ENCODE measurements at regions not wholly inside any gene's neighbourhood (a gene's known extent, or its start where the extent isn't known, plus 50 kb on each side); places are given as distances from the start of the nearest gene placed in this dataset.

DNA sequence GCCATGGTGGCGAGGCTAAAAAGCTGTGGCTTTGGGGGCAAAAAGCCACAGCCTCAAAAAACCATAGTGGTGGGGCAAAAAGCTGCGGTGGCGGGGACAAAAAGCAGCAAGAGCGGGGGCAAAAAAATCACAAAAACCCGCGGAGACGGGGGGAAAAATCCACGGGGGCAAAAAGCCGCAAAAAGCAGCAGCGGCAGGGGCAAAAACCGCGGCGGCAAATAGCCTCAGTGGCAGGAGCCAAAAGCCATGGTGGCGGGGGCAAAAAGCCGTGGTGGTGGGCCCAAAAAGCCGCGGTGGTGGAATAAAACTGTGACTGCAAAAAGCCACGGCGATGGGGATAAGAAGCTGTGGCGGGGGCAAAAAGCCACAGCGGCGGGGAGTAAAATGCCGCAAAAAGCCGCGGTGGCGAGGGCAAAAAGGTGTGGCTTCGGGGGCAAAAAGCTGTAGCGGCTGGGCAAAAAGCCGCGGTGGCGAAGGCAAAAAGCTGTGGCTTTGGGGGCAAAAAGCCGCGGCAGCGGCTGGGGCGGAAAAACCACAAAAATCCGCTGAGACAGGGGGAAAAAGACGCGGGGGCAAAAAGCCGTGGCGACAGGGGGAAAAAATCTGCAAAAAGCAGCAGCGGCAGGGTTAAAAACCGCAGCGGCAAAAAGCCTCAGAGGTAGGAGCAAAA, 526.6 kb downstream of the ZNF33B start:
- ATAC-seq (no peak), FAIRE-seq (no peak), DNase-seq (ENCODE audit: low spot score) (no peak)
- TF ChIP-seq CSRNP2 (CRISPR knock-in tag; conservative IDR thresholded peaks at IDR 0.05; ENCODE audit: low read depth) (no peak), KAT7 (CRISPR knock-in tag; IDR thresholded peaks at IDR 0.05; ENCODE audit: borderline replicate concordance) (no peak), TOPORS (CRISPR knock-in tag; IDR thresholded peaks at IDR 0.05) (no peak), ZNF160 (CRISPR knock-in tag; IDR thresholded peaks at IDR 0.05) (no peak), ASH2L (IDR thresholded peaks at IDR 0.05; ENCODE audit: insufficient read length, low read depth, low read length) (no peak), MTF1 (CRISPR knock-in tag; IDR thresholded peaks at IDR 0.05) (no peak), ZFP1 (CRISPR knock-in tag; IDR thresholded peaks at IDR 0.05) (no peak)
- TF ChIP-seq, protein P1, sequence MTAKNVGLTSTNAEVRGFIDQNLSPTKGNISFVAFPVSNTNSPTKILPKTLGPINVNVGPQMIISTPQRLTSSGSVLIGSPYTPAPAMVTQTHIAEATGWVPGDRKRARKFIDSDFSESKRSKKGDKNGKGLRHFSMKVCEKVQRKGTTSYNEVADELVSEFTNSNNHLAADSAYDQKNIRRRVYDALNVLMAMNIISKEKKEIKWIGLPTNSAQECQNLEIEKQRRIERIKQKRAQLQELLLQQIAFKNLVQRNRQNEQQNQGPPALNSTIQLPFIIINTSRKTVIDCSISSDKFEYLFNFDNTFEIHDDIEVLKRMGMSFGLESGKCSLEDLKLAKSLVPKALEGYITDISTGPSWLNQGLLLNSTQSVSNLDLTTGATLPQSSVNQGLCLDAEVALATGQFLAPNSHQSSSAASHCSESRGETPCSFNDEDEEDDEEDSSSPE (CRISPR knock-in tag; IDR thresholded peaks at IDR 0.05) = no peak
- Histone ChIP-seq H3K4me2 (ENCODE audit: low read depth, low read length) (no peak overlapping the region), H3K27me3 (ENCODE audit: control insufficient read depth in 1 of 2, insufficient read depth in 2 of 2, low read length in 2 of 2) (no peaks in the 10 kb centered on the region), H3K79me2 (ENCODE audit: insufficient read depth, low read length) (no peaks in the 10 kb centered on the region), H2AFZ (ENCODE audit: low read length) (no peak overlapping the region), H3K4me3 (replicated peaks in 1 of 3; ENCODE audit: insufficient read depth in 1 of 3, low read depth in 2 of 3, low read length in 3 of 3) (no peak overlapping the region), H3K9me3 (ENCODE audit: low read length) (peaks cover 32% of the 10 kb centered on the region), H4K20me1 (ENCODE audit: insufficient read depth, low read length) (no peaks in the 10 kb centered on the region), H3K9ac (ENCODE audit: insufficient read depth, low read depth, low read length) (no peak overlapping the region), H3K36me3 (replicated peaks in 1 of 2; ENCODE audit: control insufficient read depth in 1 of 2, insufficient read depth in 2 of 2, low read length in 2 of 2) (no peaks in the 10 kb centered on the region), H3K4me1 (ENCODE audit: insufficient read depth, low read length) (no peaks in the 10 kb centered on the region), H3K27ac (ENCODE audit: extremely low read length, insufficient read depth, low read length) (no peak overlapping the region)
- intact Hi-C loops (cut with micrococcal nuclease; ENCODE audit: unreplicated experiment) = no loop called here
- in situ Hi-C loops (cut with HindIII; ENCODE audit: extremely low pct_ligation_motif_present, low pct_unique_long_range_greater_than_20kb) = no loop called here
- ChIA-PET POLR2A (no interaction called here), CTCF (ENCODE audit: low intra/inter-chr PET ratio, low total read pairs) (no interaction called here)
- BruUV-seq (replicated peaks) = no TSS peak
- WGBS (ENCODE audit: low lambda C conversion rate) = 90% methylated on average over 43 of the region's 43 CpGs
